Adrenal gland (tissue), 9 donors: ENCODE measurements at regions not wholly inside any gene's neighbourhood (a gene's known extent, or its start where the extent isn't known, plus 50 kb on each side); places are given as distances from the start of the nearest gene placed in this dataset.

Experiments used
- DNase-seq, 7 donors: peaks; one replicate each; pipeline ENCODE4 v3.0.0-alpha.2; 2019 to 2020
- H3K27ac ChIP-seq, 5 donors: fragments of 200-600 bp; sonication (generic) in 4 of 5; 1 replicate in 3 of 5; 2 replicates in 2 of 5; pipeline versions ENCODE4 v1.5.1 to v1.8.0; 2016 to 2020; ENCODE audit warnings: mild to moderate bottlenecking in 1 of 5
- H3K27me3 ChIP-seq: fragments of 200-600 bp; 2 replicates; pipeline ENCODE4 v1.8.0; 2021
- H3K36me3 ChIP-seq, 2 donors: fragments of 200-600 bp; replicated peaks in 1 of 2; 1 replicate in 1 of 2; 2 replicates in 1 of 2; pipeline versions ENCODE4 v1.5.1 to v1.8.0; 2018 to 2022
- H3K4me1 ChIP-seq, 2 donors: fragments of 200-600 bp; replicated peaks in 1 of 2; 1 replicate in 1 of 2; 2 replicates in 1 of 2; pipeline versions ENCODE4 v1.5.1 to v1.8.0; 2018 to 2021
- H3K4me3 ChIP-seq, 4 donors: fragments of 200-600 bp; sonication (generic) in 3 of 4; one replicate each; pipeline ENCODE4 v1.5.1; 2016 to 2018
- H3K9me3 ChIP-seq, 3 donors: fragments of 200-600 bp; sonication (generic) in 1 of 3; replicated peaks in 1 of 3; 1 replicate in 2 of 3; 2 replicates in 1 of 3; pipeline versions ENCODE4 v1.5.1 to v1.8.0; 2016 to 2021
- CTCF ChIP-seq, 6 experiments: fragments of 450-650 bp in 4 of 6; fragments of 200-600 bp in 2 of 6; sonication (generic) in 1 of 6; IDR thresholded peaks; 1 replicate in 5 of 6; 2 replicates in 1 of 6; pipeline versions ENCODE4 v1.5.1 to v1.8.0; 2016 to 2021; ENCODE audit warnings: antibody characterized with exemption in 6 of 6, mild to moderate bottlenecking in 2 of 6, moderate library complexity in 1 of 6
- POLR2A ChIP-seq, 2 donors: fragments of 450-650 bp; IDR thresholded peaks; one replicate each; pipeline ENCODE4 v1.6.1; 2017; ENCODE audit warnings: antibody characterized with exemption in 2 of 2, mild to moderate bottlenecking in 2 of 2, moderate library complexity in 1 of 2
- WGBS, 4 donors: extraction: QIAGEN DNeasy Blood & Tissue Kit in 2 of 4; methylation state at CpG; one replicate each; pipeline versions ENCODE4 v1.1.5 to v1.1.7; 2013 to 2017; 5-methylcytosine and 5-hydroxymethylcytosine counted together
- intact Hi-C, 2 donors: fragments of 100-400 bp; cut with DNase I; formaldehyde crosslinking; loops; one replicate each; pipeline versions ENCODE4 v1.14.1 to v1.15.0; 2022 to 2023
- donor health status: healthy with polysubstance abuse.
- donor health status: Bipolar disorder and iron deficiency.
- donor health status: DM: yes; HTN: yes; CAD: no.
- donor health status: DM: no; HTN: no; CAD: no.
- donor health status: DM: no; HTN: no; CAD: no.

GRCh38 chr11:27938011-27938410 lies 169.9 kb downstream of the KIF18A start:
- intact Hi-C loops, result no loop called here
- TF ChIP-seq POLR2A (IDR thresholded peaks at IDR 0.05) (no peak), CTCF (IDR thresholded peaks at IDR 0.05) (no peak)
- WGBS, 4 donors, result 70 to 76% (median 74%) methylated on average over 4 of the region's 4 CpGs
- Histone ChIP-seq H3K36me3 (no peaks in the 10 kb centered on the region), H3K27me3 (no peaks in the 10 kb centered on the region), H3K27ac (no peak overlapping the region), H3K9me3 (no peaks in the 10 kb centered on the region), H3K4me1 (no peaks in the 10 kb centered on the region), H3K4me3 (no peak overlapping the region)
- DNase-seq, result no peak

DNA sequence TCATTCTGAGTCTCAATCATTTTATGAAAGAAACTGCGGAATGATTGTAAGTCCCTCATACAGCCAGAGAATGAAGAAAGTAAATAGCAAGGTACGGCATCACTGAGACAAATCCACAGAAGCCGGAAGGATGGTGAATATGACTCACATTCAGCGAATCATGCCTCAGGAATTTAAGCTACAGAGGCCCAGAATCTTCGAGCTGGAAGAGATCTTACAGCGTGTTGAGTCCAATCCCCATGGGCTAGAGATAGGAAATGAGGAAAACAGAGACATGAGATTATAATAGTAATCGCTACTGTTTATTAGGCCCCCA lies 173.2 kb downstream of the KIF18A start:
- TF ChIP-seq CTCF (IDR thresholded peaks at IDR 0.05), result no peak
- no peak for TF ChIP-seq POLR2A (IDR thresholded peaks at IDR 0.05)
- no peak for DNase-seq
- H3K4me1 ChIP-seq, result no peaks in the 10 kb centered on the region
- H3K4me3 ChIP-seq, result no peak overlapping the region
- H3K27me3 ChIP-seq, result no peaks in the 10 kb centered on the region
- no peaks in the 10 kb centered on the region for H3K36me3 ChIP-seq
- intact Hi-C loops, result no loop called here
- no peak overlapping the region for H3K27ac ChIP-seq
- 72 to 74% (median 73%) methylated on average over 7 of the region's 7 CpGs for WGBS, 4 donors
- H3K9me3 ChIP-seq, result no peaks in the 10 kb centered on the region

DNA sequence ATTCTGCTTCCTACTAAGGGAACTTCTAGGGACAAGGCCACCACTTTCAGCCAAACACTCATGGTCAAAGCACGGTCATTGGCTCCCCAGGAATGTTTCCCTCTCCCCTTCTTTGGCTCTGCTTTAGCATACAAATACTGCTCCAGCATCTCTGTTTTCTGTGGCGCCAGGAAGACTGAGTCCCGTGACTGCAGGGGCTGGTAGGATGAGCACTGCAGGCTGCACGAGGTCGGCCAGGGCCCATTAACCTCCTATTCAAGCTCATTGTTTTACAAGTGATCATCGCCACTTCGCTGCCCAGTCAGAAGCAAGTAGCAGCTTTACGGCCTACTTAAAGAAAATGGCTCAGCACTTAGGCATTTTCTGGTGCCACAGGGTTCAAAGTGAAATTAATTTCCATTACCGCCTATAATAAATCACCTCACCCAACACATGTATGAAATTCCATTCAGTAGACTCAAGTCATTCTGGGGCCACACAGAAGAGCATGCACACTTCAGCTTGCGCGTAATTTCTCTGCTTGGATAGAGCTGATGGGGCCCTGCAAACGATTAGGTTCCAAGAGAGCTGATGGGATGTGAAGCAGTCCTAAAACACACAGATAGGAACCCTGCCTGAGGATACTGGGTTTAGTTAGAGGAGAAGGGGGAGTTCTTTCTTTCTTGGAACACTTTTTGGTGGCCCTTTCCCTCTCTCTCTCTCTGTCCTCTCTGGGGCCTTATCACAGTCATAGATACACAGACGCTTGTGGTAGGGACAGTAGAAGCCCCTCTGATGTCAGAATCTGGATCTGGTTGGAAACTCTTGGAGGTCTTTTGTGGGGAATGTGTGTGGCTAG lies 173.7 kb downstream of the KIF18A start:
- intact Hi-C loops, result no loop called here
- Histone ChIP-seq H3K9me3 (no peaks in the 10 kb centered on the region), H3K27ac (no peak overlapping the region), H3K4me1 (no peaks in the 10 kb centered on the region), H3K4me3 (no peak overlapping the region), H3K27me3 (no peaks in the 10 kb centered on the region), H3K36me3 (no peaks in the 10 kb centered on the region)
- TF ChIP-seq POLR2A (IDR thresholded peaks at IDR 0.05) (no peak), CTCF (IDR thresholded peaks at IDR 0.05) (no peak)
- 74 to 78% (median 76%) methylated on average over 12 to 13 of the region's 13 CpGs for WGBS, 4 donors
- no peak for DNase-seq

- Histone ChIP-seq H3K4me1 (no peaks in the 10 kb centered on the region), H3K36me3 (no peaks in the 10 kb centered on the region), H3K27ac (no peak overlapping the region), H3K9me3 (no peaks in the 10 kb centered on the region), H3K27me3 (no peaks in the 10 kb centered on the region), H3K4me3 (no peak overlapping the region)
- no peak for DNase-seq
- no peak for TF ChIP-seq POLR2A (IDR thresholded peaks at IDR 0.05)
- no peak for TF ChIP-seq CTCF (IDR thresholded peaks at IDR 0.05)
- WGBS, 4 donors, result 69 to 85% (median 79%) methylated on average over 1 of the region's 1 CpG
- intact Hi-C loops, result no loop called here
These were observed 176.2 kb downstream of the KIF18A start for GRCh38 chr11:27931770-27932169.
